GM12873 (cell line): ENCODE measurements at regions not wholly inside any gene's neighbourhood (a gene's known extent, or its start where the extent isn't known, plus 50 kb on each side); places are given as distances from the start of the nearest gene placed in this dataset.

Experiments used
- CTCF ChIP-seq: IDR thresholded peaks from 2 replicates; pipeline ENCODE4 v1.5.1; 2012; ENCODE audit warnings: low read depth, mild to moderate bottlenecking, moderate library complexity, low read length, control low read depth; ENCODE audit not compliant: insufficient read depth; ENCODE audit errors: missing control alignments

DNA sequence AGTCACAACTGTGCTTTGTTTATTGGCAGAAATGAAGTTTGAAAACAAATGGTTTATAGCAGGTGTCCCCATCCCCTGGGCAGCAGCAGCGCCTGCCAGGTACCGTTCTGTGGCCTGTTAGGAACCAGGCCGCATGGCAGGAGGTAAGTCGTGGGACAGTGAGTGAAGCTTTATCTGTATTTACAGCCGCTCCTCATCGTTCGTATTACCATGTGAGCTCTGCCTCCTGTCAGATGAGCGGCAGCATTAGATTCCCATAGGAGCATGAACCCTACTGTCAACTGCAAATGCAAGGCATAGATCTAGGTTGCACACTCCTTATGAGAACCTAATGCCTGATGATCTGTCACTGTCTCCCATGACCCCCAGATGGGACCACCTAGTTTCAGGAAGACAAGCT lies 63.4 kb upstream of the SOD1 start:
- TF ChIP-seq CTCF: no peak

GRCh38 chr21:31594726-31595125 lies 64.8 kb upstream of the SOD1 start:
- TF ChIP-seq CTCF: no peak

DNA sequence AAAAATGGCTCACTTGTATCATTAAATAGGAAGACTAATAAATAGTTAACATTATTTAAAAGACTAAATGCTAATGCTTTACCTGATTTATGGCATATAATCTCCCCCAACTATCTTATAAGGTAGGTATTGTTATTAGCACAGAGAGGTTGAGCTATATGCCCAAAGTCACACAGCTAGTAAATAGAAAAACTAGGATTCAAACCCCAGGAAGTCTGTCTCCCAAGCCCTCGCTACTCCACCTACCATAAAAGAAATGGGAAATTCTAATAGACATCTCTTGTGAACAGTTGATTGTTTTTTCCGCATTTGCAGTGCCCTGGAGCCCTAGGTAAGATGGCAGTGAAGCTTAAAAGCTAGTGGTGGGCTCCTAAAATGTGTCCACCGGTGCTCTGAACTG lies 65.2 kb upstream of the SOD1 start:
- no peak for TF ChIP-seq CTCF

DNA sequence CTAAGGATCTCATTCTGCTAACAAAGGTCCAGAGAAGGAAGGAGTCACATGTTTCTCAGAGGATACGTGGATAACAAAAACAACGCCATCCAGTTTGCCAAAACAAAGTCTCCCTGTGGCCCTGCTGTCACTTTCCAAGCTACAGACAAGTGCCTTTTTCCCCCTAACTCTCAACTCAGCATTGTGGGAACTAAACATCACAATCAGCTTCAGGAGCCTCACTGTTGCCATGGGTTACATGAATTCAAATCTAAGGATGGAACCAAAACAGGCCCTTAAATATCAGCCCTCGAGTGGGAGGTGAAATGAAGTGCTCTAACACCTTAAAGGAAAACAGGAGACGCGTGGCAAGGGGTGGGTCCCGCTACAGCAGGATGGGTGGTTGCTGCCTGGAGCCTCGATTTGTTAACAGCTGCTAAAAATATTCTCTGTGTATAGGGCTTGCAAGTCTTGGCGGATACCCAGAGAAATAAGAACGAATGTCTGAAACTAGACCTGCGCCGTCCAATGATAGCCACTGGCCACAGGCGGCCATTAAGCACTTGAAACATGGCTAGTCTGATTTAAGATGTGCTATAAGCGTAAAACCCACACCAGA lies 66.4 kb upstream of the SOD1 start:
- TF ChIP-seq CTCF: no peak

GRCh38 chr21:31592516-31592915 lies 67.0 kb upstream of the SOD1 start:
- no peak for TF ChIP-seq CTCF

GRCh38 chr21:31589820-31590219 lies 69.7 kb upstream of the SOD1 start:
- no peak for TF ChIP-seq CTCF

GRCh38 chr21:31586118-31586517 lies 73.4 kb upstream of the SOD1 start:
- no peak for TF ChIP-seq CTCF
